ENCODE measurements at regions not wholly inside any gene's neighbourhood (a gene's known extent, or its start where the extent isn't known, plus 50 kb on each side); places are given as distances from the start of the nearest gene placed in this dataset.

DNA sequence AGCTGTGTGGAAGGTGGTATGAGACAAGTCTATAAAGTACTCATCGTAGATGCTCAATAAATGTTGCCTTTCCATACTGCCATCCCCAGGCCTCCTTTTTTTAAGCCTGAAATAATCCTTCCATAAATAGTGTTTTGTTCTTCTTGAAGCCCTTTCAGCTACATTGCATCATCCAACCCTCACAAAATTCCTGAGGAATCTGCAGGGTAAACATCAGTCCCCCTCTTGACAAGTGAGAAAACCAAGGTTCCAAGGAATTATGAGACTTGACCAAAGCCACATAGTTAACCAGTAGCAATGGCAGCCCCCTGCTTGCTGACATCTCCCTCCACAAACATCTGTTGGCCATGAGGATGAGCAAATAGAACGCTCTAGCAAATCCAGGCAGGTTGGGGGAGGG is 89.7 kb upstream of the CCL1 start (continued):
- TF ChIP-seq DMTF1 (CRISPR knock-in tag; IDR thresholded peaks at IDR 0.05): no peak
- no peak for TF ChIP-seq PAX8 (CRISPR knock-in tag; IDR thresholded peaks at IDR 0.05; ENCODE audit: borderline replicate concordance)
- TF ChIP-seq DR1 (CRISPR knock-in tag; IDR thresholded peaks at IDR 0.05): no peak
- TF ChIP-seq HMG20A (CRISPR knock-in tag; IDR thresholded peaks at IDR 0.05; ENCODE audit: borderline replicate concordance): no peak
- no peak for TF ChIP-seq ZNF235 (CRISPR knock-in tag; IDR thresholded peaks at IDR 0.05; ENCODE audit: borderline replicate concordance)
- no peak for TF ChIP-seq ZNF318 (CRISPR knock-in tag; IDR thresholded peaks at IDR 0.05)
- TF ChIP-seq U2AF1 (optimal IDR thresholded peaks at IDR 0.05; ENCODE audit: low read depth, low read length): no peak
- no peak for TF ChIP-seq KDM5B (CRISPR knock-in tag; IDR thresholded peaks at IDR 0.05; ENCODE audit: borderline replicate concordance)
- no peak for TF ChIP-seq KAT2B (IDR thresholded peaks at IDR 0.05; ENCODE audit: borderline replicate concordance, low read depth, low read length)
- no peak for TF ChIP-seq ZNF296 (CRISPR knock-in tag; conservative IDR thresholded peaks at IDR 0.05)
